K562 (cell line): ENCODE measurements at regions not wholly inside any gene's neighbourhood (a gene's known extent, or its start where the extent isn't known, plus 50 kb on each side); places are given as distances from the start of the nearest gene placed in this dataset.

ENCODE experiments used
- ATAC-seq: fragments of 200-7000 bp; cut with Tn5 transposase; 3 replicates; pipeline ENCODE4 v1.9.1; 2020; ENCODE audit warnings: moderate library complexity
- BruUV-seq: library from RNA; stranded (reverse); fragments of 400-500 nt; replicated peaks from 2 replicates; lab custom pipeline; 2021; lab: Mats Ljungman, UMichigan
- CTCF ChIA-PET: fragments of 300-600 bp; formaldehyde crosslinking; extraction: SDS; loops from one replicate; lab custom pipeline; 2021; ENCODE audit warnings: low intra/inter-chr PET ratio; lab: Yijun Ruan, JAX
- POLR2A ChIA-PET: fragments of 300-600, 350-650 bp; sonication (Branson Sonifier 250); formaldehyde crosslinking; extraction: SDS; loops from one replicate; lab custom pipeline; 2021; ENCODE audit warnings: antibody characterized with exemption, inconsistent platforms; lab: Yijun Ruan, JAX
- DNase-seq, 4 experiments: peaks; one replicate each; pipeline versions ENCODE4 v3.0.0 to v3.0.0-alpha.2; 2011 to 2018; ENCODE audit warnings: low spot score in 3 of 4, mixed read lengths in 3 of 4; ENCODE audit errors: extremely low read depth in 1 of 4
- FAIRE-seq: peaks from 2 replicates; lab custom pipeline; 2011; peaks lifted over from hg19 to GRCh38; lab: Jason Lieb, UNC
- H2AFZ ChIP-seq: 2 replicates; pipeline ENCODE4 v1.6.0; 2011; ENCODE audit warnings: low read depth, low read length, control low read depth, inconsistent platforms
- H3K27ac ChIP-seq: fragments of 200-600 bp; 3 replicates; pipeline ENCODE4 v1.8.0; 2011; ENCODE audit warnings: low read depth, mild to moderate bottlenecking, control low read depth, inconsistent platforms, low read length, moderate library complexity, mixed read lengths; ENCODE audit errors: extremely low read depth
- H3K27me3 ChIP-seq, 2 experiments: fragments of 300-600 bp in 1 of 2; 2 replicates in 1 of 2; 3 replicates in 1 of 2; pipeline versions ENCODE4 v1.6.0 to v1.8.0; 2011; ENCODE audit warnings: inconsistent platforms in 2 of 2, low read length in 2 of 2, mild to moderate bottlenecking in 1 of 2, mixed read lengths in 1 of 2, moderate library complexity in 1 of 2; ENCODE audit not compliant: control insufficient read depth in 2 of 2, insufficient read depth in 2 of 2
- H3K36me3 ChIP-seq: fragments of 300-600 bp; 3 replicates; pipeline ENCODE4 v1.8.0; 2011; ENCODE audit warnings: mild to moderate bottlenecking, low read length, inconsistent platforms; ENCODE audit not compliant: control insufficient read depth, insufficient read depth
- H3K4me1 ChIP-seq, 2 experiments: fragments of 200-600 bp in 1 of 2; replicated peaks in 1 of 2; 2 replicates in 1 of 2; 3 replicates in 1 of 2; pipeline versions ENCODE4 v1.5.1 to v1.8.0; 2011; ENCODE audit warnings: inconsistent platforms in 2 of 2, low read length in 2 of 2, mild to moderate bottlenecking in 1 of 2, mixed read lengths in 1 of 2, moderate library complexity in 1 of 2; ENCODE audit not compliant: control insufficient read depth in 2 of 2, insufficient read depth in 2 of 2
- H3K4me2 ChIP-seq: 2 replicates; pipeline ENCODE4 v1.6.1; 2011; ENCODE audit warnings: low read length, control low read depth, inconsistent platforms, mixed read lengths; ENCODE audit not compliant: insufficient read depth
- H3K4me3 ChIP-seq: fragments of 200-600 bp; sonication (generic), shearing (Covaris generic); 2 replicates; pipeline ENCODE4 v1.5.1; 2016; ENCODE audit warnings: control low read depth, inconsistent platforms
- H3K79me2 ChIP-seq: fragments of 200-600 bp; 3 replicates; pipeline ENCODE4 v1.8.0; 2011; ENCODE audit warnings: low read length, inconsistent platforms; ENCODE audit not compliant: control insufficient read depth, insufficient read depth
- H3K9ac ChIP-seq, 2 experiments: 2 replicates each; pipeline versions ENCODE4 v1.6.0 to v1.6.1; 2011; ENCODE audit warnings: low read depth in 2 of 2, low read length in 2 of 2, control low read depth in 1 of 2, inconsistent platforms in 1 of 2, mild to moderate bottlenecking in 1 of 2, mixed read lengths in 1 of 2; ENCODE audit not compliant: insufficient read depth in 1 of 2
- H3K9me1 ChIP-seq: one replicate; pipeline ENCODE4 v1.6.0; 2011; ENCODE audit warnings: inconsistent platforms, mild to moderate bottlenecking, low read length, moderate library complexity; ENCODE audit not compliant: control insufficient read depth, insufficient read depth
- H3K9me3 ChIP-seq: replicated peaks from 2 replicates; pipeline ENCODE4 v1.5.1; 2011; ENCODE audit warnings: low read depth, low read length, inconsistent platforms; ENCODE audit not compliant: control insufficient read depth, insufficient read depth
- H4K20me1 ChIP-seq: replicated peaks from 2 replicates; pipeline ENCODE4 v1.6.1; 2011; ENCODE audit warnings: low read length, inconsistent platforms, mixed read lengths; ENCODE audit not compliant: control insufficient read depth, insufficient read depth
- CBX5 ChIP-seq: IDR thresholded peaks from 2 replicates; pipeline ENCODE4 v1.6.1; 2014; ENCODE audit warnings: low read depth, borderline replicate concordance
- ELK1 ChIP-seq: sonication (generic); formaldehyde crosslinking; IDR thresholded peaks from 2 replicates; pipeline ENCODE4 v1.8.1; 2022; ENCODE audit warnings: missing genetic modification reagents
- HNRNPL ChIP-seq: fragments of 200-400 bp; formaldehyde crosslinking; IDR thresholded peaks from 2 replicates; pipeline ENCODE4 v1.6.1; 2017; ENCODE audit warnings: low read depth, mild to moderate bottlenecking, low read length
- NFIC ChIP-seq: fragments of 450-650 bp; IDR thresholded peaks from 2 replicates; pipeline ENCODE4 v1.6.1; 2017; ENCODE audit warnings: mild to moderate bottlenecking, inconsistent platforms
- POLR2AphosphoS2 ChIP-seq: IDR thresholded peaks from 2 replicates; pipeline ENCODE4 v1.6.1; 2012; ENCODE audit warnings: low read length, improper control_type of control experiment
- PRMT5 ChIP-seq: sonication (generic); formaldehyde crosslinking; IDR thresholded peaks from 2 replicates; pipeline ENCODE4 v1.5.0; 2020; ENCODE audit warnings: missing genetic modification reagents
- SMAD1 ChIP-seq: fragments of 150-350 bp; IDR thresholded peaks from 2 replicates; pipeline ENCODE4 v1.6.1; 2014; ENCODE audit warnings: low read length, low read depth; ENCODE audit not compliant: partially characterized antibody
- USF1 ChIP-seq: sonication (generic); formaldehyde crosslinking; IDR thresholded peaks from 2 replicates; pipeline ENCODE4 v1.9.0; 2022; ENCODE audit warnings: mild to moderate bottlenecking, missing genetic modification reagents
- ZNF280A ChIP-seq: fragments of 450-650 bp; IDR thresholded peaks from 2 replicates; pipeline ENCODE4 v1.6.1; 2018; ENCODE audit warnings: mild to moderate bottlenecking, low read depth; ENCODE audit not compliant: partially characterized antibody
- ZNF449 ChIP-seq: fragments of 250-450 bp; sonication (Bioruptor Pico); IDR thresholded peaks from 2 replicates; pipeline ENCODE4 v1.8.0; 2022; ENCODE audit warnings: moderate library complexity, mild to moderate bottlenecking, inconsistent platforms
- ZNF511 ChIP-seq: sonication (generic); formaldehyde crosslinking; IDR thresholded peaks from 2 replicates; pipeline ENCODE4 v1.8.0; 2022; ENCODE audit warnings: mild to moderate bottlenecking, missing genetic modification reagents
- ZNF764 ChIP-seq: fragments of 250-450 bp; sonication (Bioruptor Pico); IDR thresholded peaks from 2 replicates; pipeline ENCODE4 v1.4.0; 2020; ENCODE audit warnings: low read depth, mild to moderate bottlenecking, moderate library complexity
- ZNF766 ChIP-seq: fragments of 200-800 bp; sonication (Bioruptor generic); conservative IDR thresholded peaks from 2 replicates; pipeline ENCODE4 v1.6.1; 2016; ENCODE audit warnings: missing genetic modification characterization, missing compliant biosample characterization
- WGBS: fragments of 100-300 bp; shearing (Covaris generic); methylation state at CpG from one replicate; pipeline ENCODE4 v1.1.6; 2016; ENCODE audit warnings: low coverage, mixed read lengths; ENCODE audit not compliant: insufficient coverage; ENCODE audit errors: missing lambda C conversion rate; 5-methylcytosine and 5-hydroxymethylcytosine counted together
- in situ Hi-C: fragments of 300-500 bp; cut with MboI; formaldehyde crosslinking; loops from 4 replicates; pipeline ENCODE4 v1.15.0; 2018; ENCODE audit warnings: inconsistent platforms, mixed read lengths
- intact Hi-C: fragments of 100-400 bp; cut with micrococcal nuclease; formaldehyde crosslinking; loops from 2 replicates; pipeline ENCODE4 v1.14.2; 2022

- Histone ChIP-seq H2AFZ (no peak overlapping the region), H3K4me1 (no peaks in the 10 kb centered on the region), H3K27ac (no peak overlapping the region), H3K9me3 (no peaks in the 10 kb centered on the region; the same call in 1 of the 2 replicates), H3K79me2 (no peaks in the 10 kb centered on the region), H3K9me1 (no peaks in the 10 kb centered on the region), H3K4me2 (no peak overlapping the region), H3K36me3 (no peaks in the 10 kb centered on the region), H3K9ac (no peak overlapping the region), H3K27me3 (no peaks in the 10 kb centered on the region), H3K4me3 (no peak overlapping the region), H4K20me1 (no peaks in the 10 kb centered on the region)
- TF ChIP-seq USF1 (no peak), NFIC (no peak), ZNF449 (CRISPR knock-in tag) (no peak), ZNF280A (no peak), ZNF511 (CRISPR knock-in tag) (no peak), CBX5 (no peak), ELK1 (CRISPR knock-in tag) (no peak), ZNF764 (CRISPR knock-in tag) (no peak), PRMT5 (CRISPR knock-in tag) (no peak), SMAD1 (no peak), POLR2AphosphoS2 (no peak), HNRNPL (no peak), ZNF766 (CRISPR knock-in tag) (no peak)
- in situ Hi-C loops (no loop called here), intact Hi-C loops (no loop called here)
- 0% methylated on average over 2 of the region's 2 CpGs for WGBS
- FAIRE-seq (no peak), ATAC-seq (no peak), DNase-seq (no peak)
- ChIA-PET POLR2A (no interaction called here), CTCF (no interaction called here)
- BruUV-seq = no TSS peak
Measured at GRCh38 chr2:150690261-150690660, 202.8 kb upstream of the RND3 start.
